ENCODE measurements at regions not wholly inside any gene's neighbourhood (a gene's known extent, or its start where the extent isn't known, plus 50 kb on each side); places are given as distances from the start of the nearest gene placed in this dataset.

DNA sequence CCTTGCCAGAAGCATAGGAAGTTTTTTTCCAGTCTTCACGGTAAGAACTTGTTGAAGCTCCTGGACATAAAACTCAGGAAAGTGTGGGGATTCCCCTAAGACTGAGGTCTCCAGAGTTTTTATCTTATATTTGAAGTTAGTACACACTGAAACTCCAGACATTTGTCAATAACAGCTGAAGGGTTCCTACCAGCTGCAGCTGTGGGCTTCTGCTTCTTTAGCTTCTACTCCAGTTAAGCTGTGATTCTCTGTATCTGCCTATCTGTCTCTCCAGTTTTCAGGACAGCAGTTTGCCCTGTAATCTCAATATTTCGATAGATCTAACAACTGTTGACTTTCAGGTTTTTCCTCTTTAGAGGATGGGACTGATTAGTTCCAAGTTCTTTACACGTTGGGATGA is 966.0 kb upstream of the SEMA6D start:
- TF ChIP-seq, protein P1, sequence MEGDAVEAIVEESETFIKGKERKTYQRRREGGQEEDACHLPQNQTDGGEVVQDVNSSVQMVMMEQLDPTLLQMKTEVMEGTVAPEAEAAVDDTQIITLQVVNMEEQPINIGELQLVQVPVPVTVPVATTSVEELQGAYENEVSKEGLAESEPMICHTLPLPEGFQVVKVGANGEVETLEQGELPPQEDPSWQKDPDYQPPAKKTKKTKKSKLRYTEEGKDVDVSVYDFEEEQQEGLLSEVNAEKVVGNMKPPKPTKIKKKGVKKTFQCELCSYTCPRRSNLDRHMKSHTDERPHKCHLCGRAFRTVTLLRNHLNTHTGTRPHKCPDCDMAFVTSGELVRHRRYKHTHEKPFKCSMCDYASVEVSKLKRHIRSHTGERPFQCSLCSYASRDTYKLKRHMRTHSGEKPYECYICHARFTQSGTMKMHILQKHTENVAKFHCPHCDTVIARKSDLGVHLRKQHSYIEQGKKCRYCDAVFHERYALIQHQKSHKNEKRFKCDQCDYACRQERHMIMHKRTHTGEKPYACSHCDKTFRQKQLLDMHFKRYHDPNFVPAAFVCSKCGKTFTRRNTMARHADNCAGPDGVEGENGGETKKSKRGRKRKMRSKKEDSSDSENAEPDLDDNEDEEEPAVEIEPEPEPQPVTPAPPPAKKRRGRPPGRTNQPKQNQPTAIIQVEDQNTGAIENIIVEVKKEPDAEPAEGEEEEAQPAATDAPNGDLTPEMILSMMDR (IDR thresholded peaks at IDR 0.05), result no peak
- no peak for TF ChIP-seq POLR2A (IDR thresholded peaks at IDR 0.05)

Measured in body of pancreas (tissue), 4 donors.